Activated B cell treated with CpG ODN at 0.5 μM for 24 hours (primary cell): ENCODE measurements at regions not wholly inside any gene's neighbourhood (a gene's known extent, or its start where the extent isn't known, plus 50 kb on each side); places are given as distances from the start of the nearest gene placed in this dataset.

Experiments used
- ATAC-seq: fragments of 200-7000 bp; cut with Tn5 transposase; one replicate; pipeline ENCODE4 v1.10.0; 2021; ENCODE audit warnings: low read depth, mild to moderate bottlenecking, moderate library complexity
- CTCF ChIA-PET: fragments of 350-600 bp; sonication (Branson Sonifier 250); formaldehyde crosslinking; loops from one replicate; lab custom pipeline; 2021; ENCODE audit warnings: antibody characterized with exemption; lab: Charles Lee
- POLR2A ChIA-PET: fragments of 350-600 bp; sonication (Branson Sonifier 250); formaldehyde crosslinking; loops from one replicate; lab custom pipeline; 2021; ENCODE audit warnings: antibody characterized with exemption; lab: Charles Lee
- DNase-seq: peaks from one replicate; pipeline ENCODE4 v3.0.0; 2022
- H3K27ac Mint-ChIP-seq: one replicate; pipeline ENCODE4 v1.8.0; 2020; ENCODE audit warnings: mixed read lengths
- H3K27me3 Mint-ChIP-seq: one replicate; pipeline ENCODE4 v1.8.0; 2021; ENCODE audit warnings: mixed read lengths
- H3K36me3 Mint-ChIP-seq: one replicate; pipeline ENCODE4 v1.8.0; 2021; ENCODE audit warnings: low read depth, mixed read lengths
- H3K4me1 Mint-ChIP-seq: one replicate; pipeline ENCODE4 v1.8.0; 2021; ENCODE audit warnings: mixed read lengths
- H3K4me3 Mint-ChIP-seq: one replicate; pipeline ENCODE4 v1.8.0; 2020; ENCODE audit warnings: mild to moderate bottlenecking, mixed read lengths
- H3K9me3 Mint-ChIP-seq: one replicate; pipeline ENCODE4 v1.8.0; 2020; ENCODE audit warnings: mixed read lengths
- CTCF ChIP-seq: fragments of 200-600 bp; IDR thresholded peaks from one replicate; pipeline ENCODE4 v1.8.0; 2022; ENCODE audit warnings: antibody characterized with exemption, mild to moderate bottlenecking
- intact Hi-C: fragments of 100-400 bp; cut with micrococcal nuclease; formaldehyde crosslinking; loops from one replicate; pipeline ENCODE4 v1.15.1; 2024

GRCh38 chrX:27404366-27404765 lies 58.8 kb downstream of the PPP4R3C start:
- CTCF ChIA-PET: no interaction called here
- intact Hi-C loops: no loop called here
- POLR2A ChIA-PET: no interaction called here
- no peaks in the 10 kb centered on the region for H3K27me3 Mint-ChIP-seq
- no peak for DNase-seq
- no peaks in the 10 kb centered on the region for H3K4me1 Mint-ChIP-seq
- no peak overlapping the region for H3K27ac Mint-ChIP-seq
- H3K9me3 Mint-ChIP-seq: no peaks in the 10 kb centered on the region
- ATAC-seq: no peak
- no peak overlapping the region for H3K4me3 Mint-ChIP-seq
- no peaks in the 10 kb centered on the region for H3K36me3 Mint-ChIP-seq
- TF ChIP-seq CTCF: no peak

GRCh38 chrX:27399146-27399456 lies 64.0 kb downstream of the PPP4R3C start:
- Mint-ChIP-seq H3K4me1 (no peaks in the 10 kb centered on the region), H3K27me3 (no peaks in the 10 kb centered on the region)
- intact Hi-C loops: no loop called here

DNA sequence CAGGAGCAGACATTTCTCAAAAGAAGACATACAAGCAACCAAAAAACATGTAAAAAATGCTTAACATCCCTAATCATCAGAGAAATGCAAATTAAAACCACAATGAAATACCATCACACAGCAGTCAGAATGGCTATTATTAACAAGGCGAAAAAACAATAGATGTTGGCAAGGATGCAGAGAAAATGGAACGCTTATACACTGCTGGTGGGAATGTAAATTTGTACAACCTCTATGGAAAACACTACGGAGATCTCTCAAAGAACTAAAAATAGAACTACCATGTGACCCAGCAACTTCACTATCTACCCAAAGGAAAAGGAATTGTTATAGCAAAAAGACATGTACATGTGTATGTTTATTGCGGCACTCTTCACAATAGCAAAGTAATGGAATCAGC lies 71.5 kb downstream of the PPP4R3C start:
- no peaks in the 10 kb centered on the region for H3K27me3 Mint-ChIP-seq
- ChIA-PET POLR2A (no interaction called here), CTCF (no interaction called here)
- no peaks in the 10 kb centered on the region for H3K4me1 Mint-ChIP-seq
- DNase-seq (no peak), ATAC-seq (no peak)
- H3K4me3 Mint-ChIP-seq: no peak overlapping the region
- H3K36me3 Mint-ChIP-seq: no peaks in the 10 kb centered on the region
- no peaks in the 10 kb centered on the region for H3K9me3 Mint-ChIP-seq
- no peak for TF ChIP-seq CTCF
- no peak overlapping the region for H3K27ac Mint-ChIP-seq
- intact Hi-C loops: no loop called here

More at GRCh38 chrX:27399146-27399456, 64.0 kb downstream of the PPP4R3C start:
- POLR2A ChIA-PET: no interaction called here
- TF ChIP-seq CTCF: no peak
- H3K9me3 Mint-ChIP-seq: no peaks in the 10 kb centered on the region
- H3K4me3 Mint-ChIP-seq: no peak overlapping the region
- H3K36me3 Mint-ChIP-seq: no peaks in the 10 kb centered on the region
- ATAC-seq (no peak), DNase-seq (no peak)
- CTCF ChIA-PET: no interaction called here
- H3K27ac Mint-ChIP-seq: no peak overlapping the region

- ATAC-seq (no peak), DNase-seq (no peak)
- Mint-ChIP-seq H3K36me3 (no peaks in the 10 kb centered on the region), H3K27ac (no peak overlapping the region), H3K27me3 (no peaks in the 10 kb centered on the region), H3K4me3 (no peak overlapping the region), H3K9me3 (no peaks in the 10 kb centered on the region), H3K4me1 (no peaks in the 10 kb centered on the region)
- TF ChIP-seq CTCF: no peak
- ChIA-PET POLR2A (no interaction called here), CTCF (no interaction called here)
- intact Hi-C loops: no loop called here
Observed at GRCh38 chrX:27381419-27381818, 81.7 kb downstream of the PPP4R3C start.

DNA sequence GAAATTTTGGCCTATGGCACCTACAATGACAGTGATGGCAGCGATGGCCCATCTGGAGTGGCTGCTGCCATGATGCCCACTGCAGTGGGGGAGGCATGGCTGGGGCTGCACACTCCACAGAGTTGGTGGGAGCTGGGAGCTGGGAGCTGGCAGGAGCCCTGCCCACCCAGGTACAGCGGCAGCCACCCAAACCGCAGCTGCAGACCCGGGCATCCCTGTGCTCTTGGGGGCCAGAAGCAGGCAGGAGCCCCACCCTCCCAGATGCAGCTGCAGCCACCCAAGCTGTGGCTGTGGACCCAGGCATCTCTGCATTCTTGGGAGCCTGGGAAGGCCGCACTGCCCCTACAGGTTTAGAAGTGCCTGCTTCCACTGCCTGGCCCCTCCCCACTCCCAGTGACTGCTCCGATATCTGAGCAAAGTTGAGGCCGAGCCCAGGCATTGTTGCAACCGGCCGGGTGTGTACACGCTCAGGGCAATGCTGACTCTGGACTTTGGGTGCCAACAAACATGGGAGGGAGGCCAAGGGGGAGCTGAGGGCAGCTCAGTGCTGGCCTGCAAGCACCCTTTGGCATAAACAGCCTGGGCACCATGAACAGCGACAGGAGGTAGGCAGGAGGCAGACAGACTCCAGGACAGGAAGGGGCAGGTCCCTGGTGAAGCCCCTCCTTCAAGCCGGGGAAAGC lies 82.8 kb downstream of the PPP4R3C start:
- H3K4me1 Mint-ChIP-seq: no peaks in the 10 kb centered on the region
- ChIA-PET CTCF (no interaction called here), POLR2A (no interaction called here)
- no peak for TF ChIP-seq CTCF
- H3K4me3 Mint-ChIP-seq: no peak overlapping the region
- no peak for ATAC-seq
- H3K27ac Mint-ChIP-seq: no peak overlapping the region
- no peak for DNase-seq
- H3K27me3 Mint-ChIP-seq: no peaks in the 10 kb centered on the region
- intact Hi-C loops: no loop called here
- no peaks in the 10 kb centered on the region for H3K9me3 Mint-ChIP-seq
- no peaks in the 10 kb centered on the region for H3K36me3 Mint-ChIP-seq
